ENCODE measurements at regions not wholly inside any gene's neighbourhood (a gene's known extent, or its start where the extent isn't known, plus 50 kb on each side); places are given as distances from the start of the nearest gene placed in this dataset.

GRCh38 chrX:9196961-9197640, 163.2 kb upstream of the FAM9B start:
- DNase-seq = no peak

GRCh38 chrX:9204560-9204959, 170.6 kb upstream of the FAM9B start:
- no peak for DNase-seq

GRCh38 chrX:9205599-9206223, 171.8 kb upstream of the FAM9B start:
- no peak for DNase-seq

- DNase-seq = no peak
Measured at GRCh38 chrX:9207142-9207541, 173.2 kb upstream of the FAM9B start.

- DNase-seq = no peak
Measured at GRCh38 chrX:9211269-9211668, 177.3 kb upstream of the FAM9B start.

GRCh38 chrX:9221781-9222180, 187.9 kb upstream of the FAM9B start:
- no peak for DNase-seq

GRCh38 chrX:9222299-9222698, 188.4 kb upstream of the FAM9B start:
- DNase-seq = no peak

- no peak for DNase-seq
Measured at GRCh38 chrX:9227276-9227675, 193.3 kb upstream of the FAM9B start.

GRCh38 chrX:9231491-9231890, 197.6 kb upstream of the FAM9B start:
- DNase-seq = no peak

GRCh38 chrX:9233141-9233540, 199.2 kb upstream of the FAM9B start:
- DNase-seq = no peak

GRCh38 chrX:9234315-9234714, 200.4 kb upstream of the FAM9B start:
- DNase-seq = no peak

- no peak for DNase-seq
Measured at GRCh38 chrX:9235722-9236121, 201.8 kb upstream of the FAM9B start.

GRCh38 chrX:9240956-9241355, 207.0 kb upstream of the FAM9B start:
- no peak for DNase-seq

- no peak for DNase-seq
Measured at GRCh38 chrX:9241427-9241826, 207.5 kb upstream of the FAM9B start.

- no peak for DNase-seq
Measured at GRCh38 chrX:9249051-9249846, 215.3 kb upstream of the FAM9B start.

- DNase-seq = no peak
Measured at GRCh38 chrX:9252182-9252581, 212.7 kb upstream of the TBL1X start.

GRCh38 chrX:9253211-9253610, 211.6 kb upstream of the TBL1X start:
- DNase-seq = no peak

GRCh38 chrX:9257718-9258420, 207.0 kb upstream of the TBL1X start:
- DNase-seq = no peak

- no peak for DNase-seq
Measured at GRCh38 chrX:9258421-9259104, 206.3 kb upstream of the TBL1X start.

GRCh38 chrX:9260603-9261002, 204.3 kb upstream of the TBL1X start:
- no peak for DNase-seq

- DNase-seq = no peak
Measured at GRCh38 chrX:9267415-9267814, 197.4 kb upstream of the TBL1X start.

GRCh38 chrX:9269134-9269533, 195.7 kb upstream of the TBL1X start:
- DNase-seq = no peak
